ENCODE measurements at regions not wholly inside any gene's neighbourhood (a gene's known extent, or its start where the extent isn't known, plus 50 kb on each side); places are given as distances from the start of the nearest gene placed in this dataset.

DNA sequence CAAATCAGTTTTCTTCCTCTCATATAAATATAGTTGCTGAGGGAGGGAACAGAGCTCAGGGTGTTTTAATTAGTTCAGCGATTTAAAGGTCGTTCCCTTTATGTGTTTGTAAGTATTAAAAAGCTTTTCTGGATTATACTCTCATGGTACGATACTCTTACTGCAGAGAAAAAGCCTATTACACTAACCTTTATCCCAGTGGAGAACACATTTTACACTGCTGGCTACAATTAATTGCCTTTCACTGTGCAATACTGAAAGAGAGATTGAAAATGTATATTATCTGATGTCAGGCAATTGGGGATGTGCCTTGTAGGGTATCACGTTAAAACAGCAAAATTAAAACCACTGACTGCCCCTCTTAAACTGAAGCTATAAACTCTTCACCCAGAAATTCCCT lies 526.9 kb upstream of the SGCG start:
- DNase-seq (ENCODE audit: low read depth), result no peak

DNA sequence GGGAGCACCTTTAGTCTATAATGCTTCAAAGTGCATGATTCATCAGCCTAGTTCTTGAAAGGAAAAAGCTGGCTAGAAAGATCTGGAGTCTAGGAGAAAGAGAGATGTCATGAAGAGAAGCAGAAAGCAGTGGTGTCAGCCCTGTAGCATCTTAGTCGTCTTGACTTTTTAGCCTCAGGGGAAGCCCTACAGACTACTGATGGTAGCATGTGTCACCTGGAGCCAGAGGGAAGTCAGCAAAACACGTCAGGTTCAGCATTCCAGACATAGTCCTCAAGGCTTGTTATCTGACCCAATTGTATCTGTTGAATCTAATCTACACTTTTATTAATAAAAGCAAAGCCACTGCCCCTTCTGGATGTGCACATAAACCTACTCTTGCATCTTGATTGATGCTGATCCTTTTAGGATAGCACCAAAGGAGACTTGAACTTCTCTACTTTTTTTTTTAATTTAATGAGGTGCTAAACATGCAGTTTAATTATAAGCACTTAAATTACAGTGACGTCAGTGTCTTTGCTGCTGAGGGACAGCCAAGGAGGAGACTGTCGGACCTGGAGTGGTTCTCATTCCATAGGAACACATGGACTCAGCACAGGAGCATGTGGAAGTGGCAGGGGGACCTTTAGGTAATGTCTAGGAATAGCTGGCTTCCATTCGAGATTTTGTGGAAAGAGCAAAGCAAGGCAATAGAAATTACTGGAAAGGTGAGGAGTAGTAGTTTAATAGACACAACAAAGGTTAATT lies 525.5 kb upstream of the SGCG start:
- no peak for DNase-seq (ENCODE audit: low read depth)

DNA sequence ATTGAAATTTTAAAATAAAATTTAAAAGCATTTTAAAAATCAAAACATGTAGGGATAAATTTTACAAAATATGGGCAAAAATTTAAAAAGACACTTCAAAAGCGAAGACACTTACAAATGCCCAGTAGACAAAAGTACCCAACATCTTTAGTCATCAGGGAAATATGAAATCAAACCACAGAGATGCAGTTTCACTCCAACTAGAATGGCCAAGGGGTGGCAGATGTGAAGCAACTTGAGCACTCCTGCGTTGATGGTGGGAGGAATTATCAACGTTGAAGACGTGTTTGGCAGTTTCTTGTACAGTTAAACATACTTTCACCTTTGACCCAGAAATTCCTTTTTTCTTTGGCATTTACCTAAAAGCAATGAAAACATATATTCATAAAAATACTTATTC lies 518.0 kb upstream of the SGCG start:
- no peak for DNase-seq (ENCODE audit: low read depth)

DNA sequence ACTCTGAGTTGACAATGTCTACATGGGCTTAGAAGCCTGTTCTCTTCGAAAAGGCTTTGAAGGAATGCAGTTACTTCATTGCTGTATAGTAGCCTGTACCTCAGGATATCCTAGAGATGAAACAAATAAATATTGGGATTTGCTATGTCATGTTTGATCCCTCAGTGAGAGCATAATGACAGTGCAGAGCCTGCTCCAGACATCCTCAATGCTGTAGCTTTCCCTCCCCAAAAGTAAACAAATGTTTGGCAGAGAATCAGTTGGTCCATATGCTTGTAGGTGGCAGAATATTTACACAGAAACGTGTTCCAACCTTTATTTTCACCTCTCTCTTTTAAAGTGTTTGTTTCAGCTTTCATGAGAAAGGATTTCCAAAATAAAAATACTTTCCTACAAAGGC lies 515.3 kb upstream of the SGCG start:
- DNase-seq (ENCODE audit: low read depth), result no peak

DNA sequence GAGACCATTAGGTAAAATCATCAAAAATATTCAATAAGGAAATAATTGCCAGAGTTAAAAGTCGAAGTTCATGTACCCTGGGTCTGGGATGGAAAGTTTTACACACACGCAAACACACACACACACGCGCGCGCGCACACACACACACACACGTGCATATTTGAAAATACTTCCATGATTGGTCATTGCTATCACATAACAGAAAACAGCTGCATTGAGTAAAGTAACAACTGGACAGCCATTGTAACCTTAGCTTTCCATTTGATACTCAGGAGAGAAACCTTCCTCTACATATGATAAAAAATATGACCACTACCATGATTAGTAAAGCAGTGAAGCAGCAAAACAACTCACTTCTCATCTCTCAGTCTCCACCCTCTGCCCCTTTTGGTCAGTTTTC lies 490.0 kb upstream of the SGCG start:
- no peak for DNase-seq (ENCODE audit: low read depth)

DNA sequence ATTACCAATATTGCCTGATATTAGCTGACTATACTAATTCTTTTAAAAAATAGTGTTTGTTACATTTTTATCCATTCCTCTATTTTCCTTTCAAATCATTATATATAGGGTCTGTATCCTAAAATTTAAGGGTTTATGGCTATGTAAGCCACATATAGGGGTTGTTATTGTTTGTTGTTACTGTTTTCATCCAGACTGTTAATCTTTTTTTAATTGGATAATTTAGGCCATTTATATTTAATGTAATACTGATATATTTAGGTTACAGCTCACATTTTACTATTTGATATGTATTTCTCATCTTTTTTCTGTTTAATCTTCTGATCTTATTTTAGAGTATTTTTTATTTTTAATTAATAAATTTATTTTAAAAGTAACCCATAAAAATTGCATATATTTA lies 487.1 kb upstream of the SGCG start:
- no peak for DNase-seq (ENCODE audit: low read depth)

DNA sequence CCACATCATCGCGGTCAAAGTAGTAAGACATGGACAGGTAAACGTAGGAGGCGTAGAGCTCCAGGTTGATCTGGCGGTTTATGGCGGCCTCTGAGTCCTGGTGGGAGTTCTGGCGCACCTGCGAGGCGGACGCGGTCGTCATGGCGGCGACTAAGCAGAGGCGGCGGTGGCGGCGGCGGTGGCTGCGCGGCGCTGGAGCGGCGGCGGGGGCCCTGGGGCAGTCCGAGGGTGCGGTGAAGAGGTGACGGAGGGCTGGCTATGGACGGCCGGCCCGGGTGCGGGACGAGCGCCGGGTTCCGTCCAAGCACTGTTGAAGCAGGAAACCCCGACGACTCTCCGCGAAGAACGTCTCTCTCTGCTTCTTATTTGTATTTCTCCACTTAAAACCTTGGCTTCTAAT lies 484.3 kb upstream of the SGCG start:
- no peak for DNase-seq (ENCODE audit: low read depth)

DNA sequence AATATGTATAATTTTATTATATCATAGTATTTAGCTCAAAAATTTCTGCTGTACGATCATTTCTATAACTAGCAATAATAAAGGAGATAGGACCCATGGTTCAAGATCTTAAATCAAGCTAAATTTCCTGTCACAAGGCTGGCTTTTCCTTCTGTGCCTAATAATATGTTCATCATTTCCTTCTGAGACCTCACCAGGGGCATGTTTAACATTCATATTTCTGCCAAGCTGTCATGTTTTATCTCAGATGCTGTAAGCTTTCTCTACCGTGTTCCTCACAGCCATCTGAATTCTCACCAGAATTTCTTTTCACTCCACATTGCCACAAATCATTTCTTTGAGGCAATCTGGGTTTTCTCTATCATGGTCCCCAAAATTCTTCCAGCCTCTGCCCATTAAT lies 482.3 kb upstream of the SGCG start:
- no peak for DNase-seq (ENCODE audit: low read depth)

DNA sequence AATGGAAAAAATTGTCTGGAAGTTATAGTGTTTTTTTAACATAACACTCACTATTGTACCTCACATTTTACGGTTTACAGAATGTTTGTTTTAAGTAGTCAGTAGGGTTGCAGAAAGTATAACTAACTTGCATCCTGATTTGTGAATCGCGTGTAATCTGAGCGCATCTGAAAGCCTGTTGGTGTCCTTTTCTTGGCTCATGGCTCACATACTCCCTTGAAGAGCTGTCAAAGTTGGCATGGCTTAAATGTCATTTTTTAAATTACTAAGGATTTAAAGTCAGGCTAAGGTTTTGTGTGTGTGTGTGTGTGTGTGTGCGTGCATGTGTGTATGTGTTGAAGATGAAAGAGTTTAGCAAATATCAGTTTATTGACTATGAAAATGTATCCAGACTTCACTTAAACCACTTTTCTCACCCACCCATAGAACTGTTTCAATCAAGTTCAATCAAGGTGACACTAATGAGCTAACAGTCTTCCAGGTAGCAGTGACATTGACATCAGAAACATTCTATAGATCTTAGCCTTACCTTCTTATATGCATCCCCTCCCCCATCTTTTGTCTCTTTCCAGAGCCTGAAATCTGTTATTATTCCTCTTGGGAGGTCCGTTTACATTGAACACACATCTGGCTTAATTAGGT lies 480.4 kb upstream of the SGCG start:
- no peak for DNase-seq (ENCODE audit: low read depth)

DNA sequence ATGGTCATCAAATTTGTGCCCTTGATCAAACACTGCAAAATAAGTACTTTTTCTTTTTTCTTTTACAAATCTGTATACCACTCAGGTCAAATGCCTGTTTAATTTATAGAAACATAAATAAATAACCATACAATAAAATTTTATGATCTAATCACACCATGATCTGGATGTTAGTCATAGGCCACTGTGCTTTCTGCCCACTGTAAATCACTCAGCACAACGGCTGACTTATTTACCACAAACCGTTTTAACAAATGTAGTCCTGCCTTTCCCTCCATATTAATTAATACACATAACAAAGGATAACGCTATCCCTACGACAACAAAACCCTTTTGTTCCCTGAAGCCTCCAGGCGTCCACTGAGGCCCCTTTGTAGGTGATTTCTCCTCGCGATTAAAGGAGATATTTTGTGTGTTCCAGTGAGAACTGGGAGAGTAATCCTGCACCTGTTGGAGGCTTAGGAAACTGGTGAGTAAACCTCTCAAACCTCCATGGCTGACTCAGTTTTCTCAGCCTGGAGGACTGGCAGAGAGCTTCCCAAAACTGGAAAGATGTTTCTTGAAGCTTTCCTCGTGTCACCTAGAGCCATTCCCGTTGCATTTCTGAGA lies 477.1 kb upstream of the SGCG start:
- DNase-seq (ENCODE audit: low read depth), result no peak

DNA sequence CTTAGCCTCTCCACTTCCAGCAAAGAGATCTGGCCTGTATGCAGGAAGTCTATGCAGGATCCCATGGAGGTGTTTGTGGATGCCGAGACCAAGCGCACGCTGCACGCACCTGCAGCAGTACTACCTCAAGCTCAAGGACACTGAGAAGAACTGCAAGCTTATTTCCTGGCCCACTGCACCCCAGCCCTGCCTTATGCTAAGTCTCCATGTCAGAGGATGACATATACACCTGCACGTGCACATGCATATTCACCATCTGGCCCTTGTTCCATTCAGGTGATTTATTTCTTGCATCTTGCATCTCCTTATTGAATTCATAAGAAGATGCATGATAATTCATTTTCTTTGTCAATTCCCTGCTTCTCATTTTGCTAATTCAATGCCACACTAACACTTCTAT lies 472.8 kb upstream of the SGCG start:
- DNase-seq (ENCODE audit: low read depth), result no peak

DNA sequence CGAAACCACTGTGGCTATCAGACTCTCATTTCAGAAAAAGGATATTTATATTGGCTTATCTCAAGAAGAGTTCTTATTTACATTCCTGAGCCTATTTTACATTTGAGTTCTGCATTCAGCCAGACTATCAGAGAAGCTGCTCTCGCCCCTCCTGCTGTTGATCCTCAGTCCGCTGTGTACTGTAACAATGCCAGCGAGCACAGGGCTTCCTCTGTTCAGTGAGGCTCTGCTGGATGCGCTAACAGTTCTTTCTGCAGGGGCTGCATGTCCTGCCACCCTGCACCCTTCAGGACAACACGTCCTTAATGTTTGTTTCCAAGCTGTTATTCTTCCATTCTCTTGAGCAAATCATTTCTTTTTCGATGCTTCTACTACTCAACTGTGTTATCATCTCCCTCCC lies 463.7 kb upstream of the SGCG start:
- DNase-seq (ENCODE audit: low read depth), result no peak

DNA sequence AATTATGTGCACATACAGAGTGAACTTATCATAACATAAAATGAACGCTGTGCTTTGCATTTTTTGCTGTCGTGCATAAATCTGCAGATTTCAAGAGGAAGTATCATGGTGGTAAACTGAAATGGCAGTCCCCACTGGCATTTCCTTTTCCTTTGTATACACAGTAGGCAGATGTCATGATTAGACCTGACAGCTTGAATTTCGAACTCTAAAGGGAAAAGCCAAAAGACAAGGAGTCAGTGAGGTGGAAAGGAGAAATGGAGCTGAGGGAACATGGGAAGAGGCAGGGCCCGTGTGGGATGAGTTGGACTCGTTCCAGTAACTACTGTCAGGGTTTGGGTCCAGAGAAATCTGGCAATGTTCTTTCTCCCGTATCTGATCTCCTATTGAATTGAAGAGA lies 454.1 kb upstream of the SGCG start:
- DNase-seq (ENCODE audit: low read depth), result no peak

DNA sequence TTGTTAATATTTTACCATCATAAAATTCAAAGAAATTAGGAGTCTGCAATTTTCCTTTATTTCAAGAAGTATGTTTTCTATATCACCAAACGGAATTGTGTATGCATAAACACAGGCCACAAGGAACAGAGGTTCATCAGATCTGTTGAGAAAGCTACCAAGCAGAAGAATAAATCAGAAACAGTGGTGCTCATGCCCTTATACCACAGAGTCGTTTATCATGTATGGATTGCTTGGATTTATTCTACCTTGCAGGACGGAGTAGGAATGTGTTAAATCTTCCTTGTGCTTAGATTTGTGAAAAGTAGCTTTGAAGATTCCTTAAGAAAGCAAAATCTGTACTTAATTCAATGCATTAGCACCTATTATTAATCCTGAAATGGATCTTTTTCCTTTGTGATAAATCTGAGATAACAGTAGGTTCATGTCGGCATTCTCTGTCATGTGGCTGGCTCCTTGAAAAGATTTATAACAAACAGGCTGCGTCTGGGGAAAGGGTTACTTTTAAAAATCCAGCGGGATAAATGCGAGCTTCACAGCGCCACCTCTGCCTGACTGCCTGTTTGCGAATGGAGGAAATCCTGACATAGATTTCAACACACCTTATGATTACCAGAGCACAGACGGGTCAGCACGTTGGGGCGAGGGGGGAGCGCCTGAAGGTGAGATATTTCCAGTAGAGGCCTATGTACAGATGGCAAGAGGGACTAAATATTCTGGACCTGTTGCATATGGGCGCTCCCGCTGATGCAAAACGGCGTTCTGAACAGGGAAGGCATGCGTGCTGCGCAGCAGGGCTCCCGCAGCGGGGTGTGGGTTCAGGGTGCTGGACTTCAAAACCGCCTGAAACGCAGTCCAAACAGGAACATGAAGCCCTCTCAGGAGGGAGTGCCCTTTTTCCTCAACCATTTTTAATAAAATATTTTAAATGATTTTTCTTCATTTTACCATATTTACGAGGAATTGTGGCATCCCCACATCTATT lies 445.5 kb upstream of the SGCG start:
- DNase-seq (ENCODE audit: low read depth), result no peak

DNA sequence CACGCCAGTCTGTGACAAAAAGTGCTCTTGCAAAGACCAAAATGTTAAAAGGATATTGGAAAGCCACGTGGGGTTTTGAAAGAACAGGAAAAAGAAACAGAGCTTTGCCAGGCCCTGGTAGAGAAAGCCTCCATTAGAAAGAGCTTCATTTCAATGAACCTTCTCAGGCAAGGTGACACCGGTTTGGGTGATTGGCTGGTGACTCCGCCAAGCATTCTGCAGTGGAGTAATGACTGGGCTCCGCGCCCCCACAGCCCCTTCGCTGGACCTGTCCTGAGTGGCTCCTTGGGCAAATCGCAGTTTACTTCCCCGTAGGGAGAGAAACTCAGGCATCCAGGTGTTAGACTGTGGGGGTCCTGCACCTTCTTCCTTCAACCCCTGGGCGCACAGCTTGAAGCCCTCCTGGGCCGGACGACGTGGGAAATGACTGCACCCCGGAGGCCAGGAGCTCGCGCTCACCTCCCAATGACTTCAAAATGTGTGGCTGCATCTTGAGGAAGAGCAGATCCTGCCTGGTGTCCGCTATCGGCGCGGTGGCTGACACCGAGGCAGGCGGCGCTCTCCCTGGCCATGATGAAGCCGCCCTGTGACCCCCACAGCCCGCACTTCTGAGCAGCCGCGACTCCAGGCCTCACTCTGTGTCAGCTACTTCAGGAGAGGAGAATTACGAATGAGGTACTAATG lies 444.6 kb upstream of the SGCG start:
- DNase-seq (ENCODE audit: low read depth), result no peak

DNA sequence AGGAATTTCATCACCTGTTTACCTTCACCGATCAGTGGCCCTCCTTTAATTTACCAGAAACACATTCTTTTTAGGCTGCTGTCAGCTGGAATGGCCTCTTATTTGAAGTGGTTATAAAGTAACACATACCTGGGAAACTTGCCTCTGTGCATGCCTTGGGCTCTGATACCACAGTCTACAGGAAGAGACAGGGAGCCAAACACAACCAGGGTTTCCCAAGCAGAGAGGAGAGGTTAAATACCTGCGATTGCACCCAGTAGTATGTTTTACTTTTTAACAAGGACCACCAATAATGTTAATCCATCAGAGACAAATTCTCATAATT lies 444.0 kb upstream of the SGCG start:
- DNase-seq (ENCODE audit: low read depth), result no peak

DNA sequence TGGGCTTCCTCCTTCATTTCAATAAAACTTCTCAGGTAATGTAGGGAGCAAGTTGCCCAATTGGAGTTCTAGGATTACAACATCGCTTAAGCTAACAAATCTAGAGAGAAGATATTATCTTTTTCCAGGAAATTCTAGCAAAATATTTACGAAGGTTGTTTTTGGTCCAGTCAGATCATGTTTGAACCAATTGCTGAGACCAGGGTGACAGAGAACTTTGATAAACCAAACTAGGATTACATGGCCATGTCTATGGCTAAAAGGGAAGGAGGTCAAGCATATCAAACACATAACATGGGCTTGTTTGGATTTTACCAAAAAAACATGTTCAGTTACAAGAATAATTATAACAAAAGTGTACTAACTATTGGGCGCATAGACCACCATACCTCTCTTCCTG lies 442.4 kb upstream of the SGCG start:
- DNase-seq (ENCODE audit: low read depth), result no peak

DNA sequence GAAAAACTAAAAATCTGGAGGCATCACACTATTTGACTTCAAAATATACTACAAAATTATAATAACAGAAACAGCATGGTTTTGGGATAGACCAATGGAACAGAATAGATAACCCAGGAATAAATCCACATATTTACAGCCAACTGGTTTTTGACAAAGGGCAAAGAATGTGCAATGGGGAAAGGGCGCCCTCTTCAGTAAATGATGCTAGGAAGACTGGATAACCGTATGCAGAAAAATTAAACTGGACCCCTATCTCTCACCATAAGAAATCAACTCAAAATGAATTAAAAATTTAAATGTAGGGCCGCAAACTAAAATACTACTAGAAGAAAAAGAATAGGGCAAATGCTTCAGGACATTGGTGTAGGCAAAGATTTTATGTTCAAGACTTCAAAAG lies 440.5 kb upstream of the SGCG start:
- no peak for DNase-seq (ENCODE audit: low read depth)

DNA sequence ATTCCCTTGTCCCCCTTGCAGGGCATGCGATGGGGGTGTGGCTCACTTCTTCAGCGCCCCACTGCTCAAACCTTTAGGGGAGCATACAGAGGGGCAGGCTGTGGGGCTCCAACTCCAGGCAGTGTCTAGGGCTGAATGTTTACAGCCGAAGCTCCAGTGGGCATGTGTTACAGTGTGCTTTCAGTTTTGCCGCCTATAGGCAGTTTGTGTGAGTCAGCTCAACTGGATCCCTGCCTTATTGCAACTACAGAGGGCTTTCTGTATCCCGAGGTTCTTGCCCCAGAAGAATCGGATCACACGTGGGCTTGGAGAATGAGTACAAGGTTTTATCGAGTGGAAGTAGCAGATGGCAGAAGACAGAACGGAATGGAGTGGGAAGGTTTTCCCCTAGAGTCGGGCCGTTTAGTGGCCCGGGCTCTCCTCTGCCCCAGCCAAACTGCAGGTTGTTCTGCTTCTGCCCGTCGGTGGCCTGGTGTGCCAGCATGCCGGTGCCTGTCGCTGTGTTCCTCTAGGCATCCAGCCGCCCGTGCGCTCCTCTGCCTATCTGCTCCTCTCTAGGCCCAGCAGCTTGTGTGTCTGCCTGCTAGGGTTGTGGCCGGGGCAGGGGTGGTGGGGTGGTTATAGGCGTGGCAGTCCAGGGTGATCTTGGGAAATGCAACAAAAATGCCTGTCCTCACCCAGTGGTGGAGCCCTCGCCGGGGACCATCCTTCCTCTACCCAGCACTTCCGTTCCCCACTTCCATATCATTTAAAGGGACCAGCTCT lies 435.9 kb upstream of the SGCG start:
- no peak for DNase-seq (ENCODE audit: low read depth)

DNA sequence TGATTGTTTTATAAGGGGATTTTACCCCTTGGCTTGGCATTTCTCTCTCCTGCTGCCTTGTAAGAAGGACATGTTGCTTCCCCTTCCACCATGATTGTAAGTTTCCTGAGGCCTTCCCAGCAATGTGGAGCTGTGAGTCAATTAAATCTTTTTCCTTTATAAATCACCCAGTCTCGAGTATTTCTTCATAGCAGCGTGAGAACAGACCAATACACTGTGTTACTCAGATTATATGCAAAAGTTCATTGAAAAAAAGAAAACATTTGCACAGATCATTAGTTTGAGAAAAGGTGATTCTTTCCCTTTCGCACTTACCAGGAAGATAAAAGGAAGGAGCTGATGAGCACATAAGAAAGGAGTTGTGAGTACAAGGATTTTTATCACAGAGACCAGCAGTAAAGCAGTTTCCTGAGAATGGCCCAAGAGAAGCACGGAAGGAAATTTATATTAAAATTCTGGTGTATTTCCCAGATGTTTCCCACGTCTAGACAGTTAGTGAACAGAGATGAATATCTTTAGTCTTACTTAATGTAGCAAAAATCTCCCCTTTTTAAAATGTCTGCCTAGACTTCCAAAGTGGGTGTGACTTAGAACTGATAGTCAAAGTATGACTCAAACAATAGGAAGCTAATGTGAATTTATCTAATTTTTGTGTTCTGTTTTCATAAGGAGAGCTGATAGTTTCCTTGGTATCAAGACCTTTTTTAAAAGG lies 431.8 kb upstream of the SGCG start:
- no peak for DNase-seq (ENCODE audit: low read depth)

DNA sequence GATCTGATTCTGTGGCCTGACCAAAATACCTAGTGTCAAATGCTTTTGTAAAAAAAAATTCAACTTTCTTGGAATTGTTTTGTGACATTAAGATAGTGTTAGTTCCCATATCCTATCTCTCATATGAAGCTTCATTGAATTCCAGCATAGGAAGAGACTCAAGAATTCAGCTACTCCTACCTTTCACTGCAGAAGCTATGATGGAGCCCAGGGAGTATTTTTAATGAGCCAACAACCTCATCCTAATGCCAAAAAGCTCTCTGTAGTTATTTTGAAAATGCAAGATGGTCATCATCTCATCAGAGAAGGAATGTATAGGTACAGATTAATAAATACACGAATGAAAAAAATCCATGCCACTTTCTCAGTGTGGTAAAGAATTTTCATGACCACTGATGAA lies 431.2 kb upstream of the SGCG start:
- no peak for DNase-seq (ENCODE audit: low read depth)

All from activated T-cell treated with anti-CD3 and anti-CD28 coated beads for 24 hours (primary cell).